ENCODE measurements at regions not wholly inside any gene's neighbourhood (a gene's known extent, or its start where the extent isn't known, plus 50 kb on each side); places are given as distances from the start of the nearest gene placed in this dataset.
A peak's percentile ranks its signal among the peaks of the same experiment; 100 is the strongest.
"Not testable (repeated sequence)": the region's sequence is repeated elsewhere in the genome, so short reads cannot be mapped to it uniquely, and the experiment has no call there.

- DNase-seq (ENCODE audit: low read depth in 4 of 4, low spot score in 1 of 4): no peak
Observed at GRCh38 chr12:4822572-4822971, 87.1 kb upstream of the KCNA1 start.

GRCh38 chr12:4824380-4824779 is 85.3 kb upstream of the KCNA1 start:
- no peak for DNase-seq (ENCODE audit: low read depth in 4 of 4, low spot score in 1 of 4)

DNA sequence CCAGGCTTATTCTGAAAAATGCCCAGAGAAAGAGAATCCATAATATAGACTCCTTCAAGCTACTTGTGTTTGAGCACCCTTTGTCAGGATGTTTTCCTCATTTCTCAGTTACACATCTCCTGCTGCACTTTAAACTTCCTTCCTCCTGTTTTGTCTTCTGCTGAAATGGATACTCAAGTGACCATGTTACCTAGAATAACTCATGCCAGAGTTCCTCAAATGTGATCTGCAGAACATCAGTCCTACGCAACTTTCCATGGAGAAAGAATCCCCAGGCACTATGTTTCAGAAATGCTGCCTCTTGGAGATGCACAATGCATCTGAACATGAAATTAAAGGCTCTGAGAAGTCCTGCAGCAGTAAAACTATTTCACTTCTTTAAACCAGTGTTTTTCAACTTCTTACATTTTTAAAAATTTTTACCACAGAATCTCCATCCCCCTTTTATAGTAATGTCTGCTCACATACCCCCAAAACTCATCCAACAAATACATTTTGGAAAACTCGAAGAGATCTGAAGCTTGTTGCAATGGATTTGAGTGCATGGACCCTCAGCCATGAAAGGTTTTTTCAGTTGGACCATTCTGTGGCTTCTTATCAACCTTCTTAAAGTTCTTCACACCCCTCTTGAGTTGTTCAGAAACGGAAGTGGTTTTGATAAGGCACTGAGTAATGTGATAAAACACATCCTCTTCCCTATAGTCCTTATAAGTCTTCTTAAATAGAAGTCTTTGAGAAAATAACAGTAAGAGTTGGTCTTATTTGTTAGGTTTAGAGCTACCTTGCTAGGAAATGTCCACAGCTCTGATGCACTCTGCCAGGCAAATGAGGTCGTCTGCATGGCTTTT is 84.5 kb upstream of the KCNA1 start:
- DNase-seq (ENCODE audit: low read depth in 4 of 4, low spot score in 1 of 4): no peak

DNA sequence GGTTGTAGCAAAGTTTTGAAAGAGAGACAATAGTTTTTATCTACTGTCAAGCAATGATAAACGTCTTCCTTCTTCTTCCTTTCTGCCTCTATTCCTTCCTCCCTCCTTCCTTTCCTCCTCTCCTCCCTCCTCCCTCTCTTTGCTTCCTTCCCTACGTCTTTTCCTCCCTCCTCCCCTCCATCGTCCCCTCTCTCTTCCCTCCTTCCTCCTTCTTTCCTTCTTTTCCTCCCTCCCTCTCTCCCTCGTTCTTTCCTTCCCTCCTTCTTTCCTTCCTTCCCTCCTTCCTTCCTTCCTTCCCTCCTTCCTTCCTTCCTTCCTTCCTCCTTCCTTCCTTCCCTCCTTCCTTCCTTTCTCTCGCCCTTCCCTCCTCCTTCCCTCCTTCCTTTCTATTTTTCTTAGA is 82.8 kb upstream of the KCNA1 start:
- DNase-seq (ENCODE audit: low read depth in 4 of 4, low spot score in 1 of 4): no peak

GRCh38 chr12:4828176-4828575 is 81.5 kb upstream of the KCNA1 start:
- DNase-seq (ENCODE audit: low read depth in 4 of 4, low spot score in 1 of 4): no peak

- no peak for DNase-seq (ENCODE audit: low read depth in 4 of 4, low spot score in 1 of 4)
Observed at GRCh38 chr12:4829161-4829792, 80.4 kb upstream of the KCNA1 start.

DNA sequence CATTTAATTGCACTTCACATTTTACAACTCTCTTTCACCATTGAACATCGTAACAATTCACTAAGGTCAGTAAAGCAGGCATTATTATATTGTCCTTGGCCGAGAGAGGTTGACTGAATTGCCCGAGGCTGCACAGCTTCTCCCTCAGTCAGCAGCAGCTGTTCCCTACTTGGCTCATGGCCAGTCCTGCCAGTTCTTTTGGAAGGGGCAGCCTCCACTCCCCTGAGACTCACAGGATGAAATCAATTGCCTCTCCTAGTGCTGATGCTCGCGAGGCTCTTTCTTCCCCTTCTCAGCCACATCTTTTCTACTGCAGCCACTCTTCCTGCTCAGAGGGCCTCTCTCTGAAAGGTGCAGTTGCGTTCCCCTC is 79.9 kb upstream of the KCNA1 start:
- no peak for DNase-seq (ENCODE audit: low read depth in 4 of 4, low spot score in 1 of 4)

- no peak for DNase-seq (ENCODE audit: low read depth in 4 of 4, low spot score in 1 of 4)
Observed at GRCh38 chr12:4830556-4831210, 79.0 kb upstream of the KCNA1 start.

DNA sequence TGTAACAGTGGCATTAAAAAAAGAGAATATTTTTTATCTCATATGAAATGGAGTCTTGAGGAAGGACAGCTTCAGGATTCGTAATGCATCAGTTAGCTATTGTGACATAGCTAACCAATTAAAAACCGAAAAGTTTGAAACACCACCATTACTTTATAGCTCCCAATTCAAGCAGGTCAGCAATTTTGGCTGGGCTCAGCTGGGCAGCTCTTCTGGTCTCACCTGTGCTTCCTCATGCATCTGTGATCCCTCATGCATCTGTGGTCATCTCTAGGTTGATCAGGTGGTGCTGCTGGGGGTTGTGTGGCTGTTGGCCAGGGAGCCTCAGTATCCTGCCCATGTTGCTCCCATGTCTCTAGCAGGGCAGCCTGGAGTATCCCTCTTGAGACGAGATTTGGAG is 76.7 kb upstream of the KCNA1 start:
- DNase-seq (ENCODE audit: low read depth in 4 of 4, low spot score in 1 of 4): no peak

DNA sequence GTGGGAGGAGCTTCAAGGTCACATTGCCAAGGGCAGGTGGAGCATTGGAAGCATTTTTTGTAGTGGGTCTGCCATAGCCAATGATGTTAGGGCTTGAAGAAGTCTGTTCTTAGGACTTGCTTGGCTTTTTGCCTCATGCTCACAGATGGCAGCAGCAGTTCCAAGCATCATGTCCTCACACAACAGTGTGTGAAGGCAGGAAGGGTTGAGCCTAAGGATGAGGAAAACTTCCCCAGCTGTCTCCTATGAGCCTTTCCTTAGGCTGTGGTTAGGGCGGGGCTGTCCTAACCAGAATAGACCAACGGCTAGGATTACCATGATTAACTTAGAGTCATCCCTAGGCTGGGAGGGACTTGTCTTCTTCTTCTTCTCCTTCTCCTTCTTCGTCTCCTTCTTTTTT is 76.2 kb upstream of the KCNA1 start:
- no peak for DNase-seq (ENCODE audit: low read depth in 4 of 4, low spot score in 1 of 4)

DNA sequence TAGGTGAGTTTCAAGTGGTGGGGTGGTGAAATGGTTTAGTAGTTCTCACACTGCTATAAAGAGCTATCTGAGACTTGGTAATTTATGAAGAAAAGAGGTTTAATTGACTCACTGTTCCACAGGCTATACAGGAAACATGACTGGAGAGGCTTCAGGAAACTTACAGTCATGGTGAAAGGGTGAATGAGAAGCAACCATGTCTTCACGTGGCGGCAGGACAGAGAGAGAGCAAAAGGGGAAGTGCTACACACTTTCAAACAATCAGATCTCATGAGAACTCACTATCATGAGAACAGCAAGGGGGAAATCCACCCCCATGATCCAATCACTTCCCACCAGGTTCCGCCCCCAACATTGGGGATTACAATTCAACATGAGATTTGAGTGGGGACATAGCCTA is 67.3 kb upstream of the KCNA1 start:
- not testable (repeated sequence) for DNase-seq (ENCODE audit: low read depth in 4 of 4, low spot score in 1 of 4)

- DNase-seq (ENCODE audit: low read depth in 4 of 4, low spot score in 1 of 4): no peak
Observed at GRCh38 chr12:4843907-4844306, 65.8 kb upstream of the KCNA1 start.

GRCh38 chr12:4847713-4848112 is 62.0 kb upstream of the KCNA1 start:
- no peak for DNase-seq (ENCODE audit: low read depth in 4 of 4, low spot score in 1 of 4)

DNA sequence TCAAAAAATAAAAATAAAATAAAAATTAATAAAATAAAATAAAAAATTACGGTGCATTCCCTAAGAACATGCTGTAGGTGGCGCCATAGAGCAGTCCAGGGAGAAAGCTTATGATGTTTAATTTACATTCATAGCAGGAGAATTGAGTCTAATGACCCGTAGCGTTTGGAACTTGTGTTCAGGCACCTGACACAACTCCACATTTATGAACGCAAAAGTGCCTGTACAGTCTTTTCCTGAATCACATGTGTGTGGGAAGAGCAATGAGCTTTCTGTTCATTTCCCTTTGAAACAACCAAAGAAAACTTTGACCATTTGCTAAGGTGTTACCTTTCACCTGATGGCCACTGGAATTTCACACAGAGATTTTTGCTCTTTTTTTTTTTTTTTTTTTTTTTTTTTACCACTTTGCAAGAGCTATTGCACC is 60.6 kb upstream of the KCNA1 start:
- DNase-seq (ENCODE audit: low read depth in 4 of 4, low spot score in 1 of 4): no peak

GRCh38 chr12:4849795-4850345 is 59.8 kb upstream of the KCNA1 start:
- DNase-seq (ENCODE audit: low read depth in 4 of 4, low spot score in 1 of 4): no peak

- DNase-seq (ENCODE audit: low read depth in 4 of 4, low spot score in 1 of 4): no peak
Observed at GRCh38 chr12:4850857-4851380, 58.8 kb upstream of the KCNA1 start.

DNA sequence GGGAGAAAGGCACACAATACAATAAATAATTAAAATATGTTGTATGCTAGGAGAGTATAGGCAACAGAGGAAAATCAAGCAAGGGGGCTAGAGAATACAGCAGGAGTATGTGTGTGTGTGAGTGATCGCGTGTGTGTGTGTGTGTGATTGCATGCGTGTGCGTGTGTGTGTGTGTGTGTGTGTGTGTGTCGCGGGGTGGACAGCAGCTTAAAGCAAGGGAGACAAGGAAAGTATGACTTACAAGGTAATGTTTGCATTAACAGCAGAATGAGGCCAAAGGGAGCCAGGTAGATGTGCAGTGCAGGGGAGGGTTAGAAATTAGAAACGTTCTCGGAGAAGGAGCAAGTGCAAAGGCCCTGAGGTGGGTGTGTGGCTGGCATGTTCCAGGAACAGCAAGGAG is 57.4 kb upstream of the KCNA1 start:
- no peak for DNase-seq (ENCODE audit: low read depth in 4 of 4, low spot score in 1 of 4)

- no peak for DNase-seq (ENCODE audit: low read depth in 4 of 4, low spot score in 1 of 4)
Observed at GRCh38 chr12:4852911-4853310, 56.8 kb upstream of the KCNA1 start.

GRCh38 chr12:4855121-4855924 is 54.4 kb upstream of the KCNA1 start:
- DNase-seq (ENCODE audit: low read depth in 4 of 4, low spot score in 1 of 4): peak; percentile 18 to 32 (median 28)

DNA sequence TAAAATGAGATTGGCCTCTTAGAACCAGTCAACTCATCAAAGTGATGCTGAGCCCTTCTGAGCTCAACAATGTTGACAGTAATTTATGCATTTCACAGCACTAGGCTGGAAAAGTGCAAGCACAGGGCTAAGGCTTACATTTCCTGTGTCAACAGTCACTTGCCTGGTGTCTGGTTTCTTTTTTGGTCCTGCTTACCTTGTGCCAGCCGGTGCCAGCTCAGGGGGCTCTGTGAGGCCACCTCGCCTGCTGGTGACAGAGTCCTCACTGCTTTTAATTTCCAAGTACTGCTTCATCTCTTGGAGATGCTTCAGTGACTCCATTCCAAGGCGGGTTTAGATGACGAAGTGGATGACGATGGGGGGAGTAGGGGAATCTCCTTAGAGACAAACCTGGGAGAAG is 53.1 kb upstream of the KCNA1 start:
- no peak for DNase-seq (ENCODE audit: low read depth in 4 of 4, low spot score in 1 of 4)
